HCT116 (cell line): ENCODE measurements at regions not wholly inside any gene's neighbourhood (a gene's known extent, or its start where the extent isn't known, plus 50 kb on each side); places are given as distances from the start of the nearest gene placed in this dataset.

Experiments
- ATAC-seq: fragments of 200-7000 bp; cut with Tn5 transposase; 2 replicates; pipeline ENCODE4 v1.9.1; 2020; ENCODE audit warnings: mild to moderate bottlenecking, moderate library complexity
- BruUV-seq: library from RNA; stranded (reverse); fragments of 400-500 nt; replicated peaks from 2 replicates; lab custom pipeline; 2021; lab: Mats Ljungman, UMichigan
- CTCF ChIA-PET: fragments of 300-600 bp; sonication (Branson Sonifier 250); formaldehyde crosslinking; loops from one replicate; lab custom pipeline; 2021; ENCODE audit warnings: antibody characterized with exemption; lab: Charles Lee
- POLR2A ChIA-PET: fragments of 300-600, 350-600 bp; sonication (Branson Sonifier 250); formaldehyde crosslinking; loops from one replicate; lab custom pipeline; 2021; ENCODE audit warnings: antibody characterized with exemption; lab: Charles Lee
- RAD21 ChIA-PET, 2 experiments: fragments of 300-600 bp; sonication (Branson Sonifier 250); formaldehyde crosslinking; loops; one replicate each; lab custom pipeline; 2023; ENCODE audit warnings: low total read pairs in 2 of 2; ENCODE audit not compliant: uncharacterized antibody in 2 of 2, unreplicated experiment in 2 of 2, low non-redundant PET in 1 of 2; lab: Charles Lee
- DNase-seq: peaks from one replicate; pipeline ENCODE4 v3.0.0-alpha.2; 2010; ENCODE audit warnings: low read depth, low spot score
- H2AFZ ChIP-seq: fragments of 200-600 bp; shearing (Covaris generic), sonication (generic); 2 replicates; pipeline ENCODE4 v1.6.1; 2017; ENCODE audit warnings: low read depth, mixed run types, mixed read lengths, antibody characterized with exemption, low read length; ENCODE audit not compliant: poor library complexity, severe bottlenecking
- H3K27ac ChIP-seq: 2 replicates; pipeline ENCODE4 v1.5.1; 2012; ENCODE audit warnings: low read depth, low read length
- H3K27me3 ChIP-seq: fragments of 200-600 bp; sonication (generic); 2 replicates; pipeline ENCODE4 v1.6.1; 2016; ENCODE audit warnings: mixed run types, low read length, mixed read lengths; ENCODE audit not compliant: insufficient read depth
- H3K36me3 ChIP-seq, 2 experiments: fragments of 200-500 bp in 1 of 2; fragments of 200-600 bp in 1 of 2; sonication (Bioruptor generic) in 1 of 2; sonication (generic) in 1 of 2; 2 replicates each; pipeline versions ENCODE4 v1.5.1 to v1.6.1; 2014 to 2016; ENCODE audit warnings: low read length in 2 of 2, inconsistent platforms in 1 of 2, mixed read lengths in 1 of 2, mixed run types in 1 of 2; ENCODE audit not compliant: insufficient read depth in 2 of 2, control insufficient read depth in 1 of 2
- H3K4me1 ChIP-seq, 2 experiments: fragments of 200-600 bp in 1 of 2; sonication (generic) in 1 of 2; 2 replicates each; pipeline versions ENCODE4 v1.5.1 to v1.6.1; 2012 to 2017; ENCODE audit warnings: low read length in 2 of 2, inconsistent platforms in 1 of 2, mild to moderate bottlenecking in 1 of 2, mixed read lengths in 1 of 2, mixed run types in 1 of 2, moderate library complexity in 1 of 2; ENCODE audit not compliant: insufficient read depth in 2 of 2, control insufficient read depth in 1 of 2
- H3K4me2 ChIP-seq: fragments of 200-600 bp; sonication (generic); 2 replicates; pipeline ENCODE4 v1.6.1; 2017; ENCODE audit warnings: mixed run types, low read length, mixed read lengths
- H3K4me3 ChIP-seq, 2 experiments: fragments of 200-600 bp in 1 of 2; sonication (generic) in 1 of 2; replicated peaks in 1 of 2; 2 replicates each; pipeline ENCODE4 v1.5.1; 2011 to 2016; ENCODE audit warnings: low read length in 2 of 2, control low read depth in 1 of 2, low read depth in 1 of 2, mild to moderate bottlenecking in 1 of 2, mixed read lengths in 1 of 2, mixed run types in 1 of 2
- H3K79me2 ChIP-seq: fragments of 200-600 bp; sonication (generic); 2 replicates; pipeline ENCODE4 v1.6.1; 2017; ENCODE audit warnings: mild to moderate bottlenecking, mixed run types, low read length, moderate library complexity, mixed read lengths; ENCODE audit not compliant: insufficient read depth
- H3K9ac ChIP-seq: fragments of 200-600 bp; sonication (generic); 2 replicates; pipeline ENCODE4 v1.6.1; 2016; ENCODE audit warnings: low read length, mixed read lengths
- H3K9me2 ChIP-seq: fragments of 200-600 bp; sonication (generic), shearing (Covaris generic); 2 replicates; pipeline ENCODE4 v1.6.1; 2017; ENCODE audit warnings: mixed run types, mild to moderate bottlenecking, moderate library complexity; ENCODE audit not compliant: insufficient read depth
- H3K9me3 ChIP-seq, 2 experiments: fragments of 200-500 bp in 1 of 2; fragments of 200-600 bp in 1 of 2; sonication (Bioruptor generic) in 1 of 2; sonication (generic) in 1 of 2; 2 replicates each; pipeline ENCODE4 v1.6.1; 2014 to 2017; ENCODE audit warnings: low read length in 2 of 2, mixed read lengths in 2 of 2, inconsistent platforms in 1 of 2, low read depth in 1 of 2, mild to moderate bottlenecking in 1 of 2, mixed run types in 1 of 2, moderate library complexity in 1 of 2; ENCODE audit not compliant: control insufficient read depth in 1 of 2, insufficient read depth in 1 of 2
- H4K20me1 ChIP-seq: fragments of 200-600 bp; sonication (generic), shearing (Covaris generic); 2 replicates; pipeline ENCODE4 v1.6.1; 2017; ENCODE audit warnings: mixed run types, mild to moderate bottlenecking, moderate library complexity; ENCODE audit not compliant: insufficient read depth
- CEBPB ChIP-seq: IDR thresholded peaks from 2 replicates; pipeline ENCODE4 v1.6.1; 2012; ENCODE audit warnings: low read depth
- EGR1 ChIP-seq: IDR thresholded peaks from 2 replicates; pipeline ENCODE4 v1.6.1; 2012; ENCODE audit warnings: low read depth
- EZH2 ChIP-seq: fragments of 200-600 bp; sonication (generic); IDR thresholded peaks from 2 replicates; pipeline ENCODE4 v1.6.1; 2017; ENCODE audit warnings: antibody characterized with exemption, mixed run types
- EZH2phosphoT487 ChIP-seq: fragments of 200-600 bp; IDR thresholded peaks from 2 replicates; pipeline ENCODE4 v1.6.1; 2018; ENCODE audit warnings: antibody characterized with exemption, borderline replicate concordance
- FOSL1 ChIP-seq: IDR thresholded peaks from 2 replicates; pipeline ENCODE4 v1.6.1; 2012; ENCODE audit warnings: low read depth
- JUND ChIP-seq: IDR thresholded peaks from 2 replicates; pipeline ENCODE4 v1.6.1; 2012
- POLR2AphosphoS5 ChIP-seq: IDR thresholded peaks from 2 replicates; pipeline ENCODE4 v1.6.1; 2011; ENCODE audit warnings: mild to moderate bottlenecking, low read depth, low read length, moderate library complexity
- RAD21 ChIP-seq: IDR thresholded peaks from 2 replicates; pipeline ENCODE4 v1.6.1; 2012; ENCODE audit warnings: low read depth, mild to moderate bottlenecking
- SIN3A ChIP-seq: IDR thresholded peaks from 2 replicates; pipeline ENCODE4 v1.6.1; 2012; ENCODE audit warnings: low read depth
- SP1 ChIP-seq: IDR thresholded peaks from 2 replicates; pipeline ENCODE4 v1.6.1; 2012; ENCODE audit warnings: low read depth
- TCF7L2 ChIP-seq: IDR thresholded peaks from 2 replicates; pipeline ENCODE4 v1.7.0; 2011; ENCODE audit warnings: borderline replicate concordance, inconsistent platforms; ENCODE audit not compliant: insufficient read depth, insufficient read length; ENCODE audit errors: extremely low read depth
- ZFX ChIP-seq: fragments of 450-650 bp; IDR thresholded peaks from 2 replicates; pipeline ENCODE4 v1.6.1; 2017
- ZNF274 ChIP-seq: fragments of 200-500 bp; sonication (Bioruptor generic); IDR thresholded peaks from 2 replicates; pipeline ENCODE4 v1.6.1; 2014; ENCODE audit warnings: mild to moderate bottlenecking, low read depth, low read length, inconsistent platforms
- intact Hi-C: fragments of 100-400 bp; cut with micrococcal nuclease; formaldehyde crosslinking; loops from 2 replicates; pipeline ENCODE4 v1.10.0; 2022
- TF ChIP-seq, protein P1 (sequence below), 3 experiments: fragments of 200-600 bp in 1 of 3; sonication (generic) in 1 of 3; IDR thresholded peaks in 2 of 3; conservative IDR thresholded peaks in 1 of 3; 2 replicates each; pipeline ENCODE4 v1.5.1; 2012 to 2017; ENCODE audit warnings: low read depth in 2 of 3, low read length in 2 of 3, antibody characterized with exemption in 1 of 3, borderline replicate concordance in 1 of 3, control low read depth in 1 of 3, mild to moderate bottlenecking in 1 of 3, mixed read lengths in 1 of 3, mixed run types in 1 of 3, moderate library complexity in 1 of 3; ENCODE audit not compliant: insufficient read depth in 1 of 3
- TF ChIP-seq, protein P2 (sequence below): IDR thresholded peaks from 2 replicates; pipeline ENCODE4 v1.6.1; 2012; ENCODE audit warnings: low read depth
- TF ChIP-seq, protein P3 (sequence below): IDR thresholded peaks from 2 replicates; pipeline ENCODE4 v1.6.1; 2012

DNA sequence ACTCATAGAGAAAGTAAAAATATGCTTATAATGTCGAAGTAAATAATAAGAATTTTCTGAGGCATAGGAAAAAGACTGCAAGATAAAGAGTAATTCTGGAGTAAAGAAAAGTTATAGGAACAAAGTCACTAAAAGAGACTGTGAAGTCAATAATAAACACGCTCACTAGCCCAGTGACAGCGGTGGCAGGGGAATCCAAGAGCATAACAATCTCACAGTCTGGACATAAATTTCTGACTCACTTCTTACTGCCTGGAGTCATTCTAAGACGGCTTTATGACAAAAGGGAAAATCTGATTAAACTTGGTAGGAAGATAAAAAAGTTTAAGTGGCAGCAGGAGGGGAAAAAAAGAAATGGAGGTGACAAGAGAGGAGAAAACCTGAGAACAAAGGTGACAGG, 56.4 kb upstream of the GRIP1 start:
- CTCF ChIA-PET: no interaction called here
- H3K4me1 ChIP-seq: no peaks in the 10 kb centered on the region
- RAD21 ChIA-PET: no interaction called here

DNA sequence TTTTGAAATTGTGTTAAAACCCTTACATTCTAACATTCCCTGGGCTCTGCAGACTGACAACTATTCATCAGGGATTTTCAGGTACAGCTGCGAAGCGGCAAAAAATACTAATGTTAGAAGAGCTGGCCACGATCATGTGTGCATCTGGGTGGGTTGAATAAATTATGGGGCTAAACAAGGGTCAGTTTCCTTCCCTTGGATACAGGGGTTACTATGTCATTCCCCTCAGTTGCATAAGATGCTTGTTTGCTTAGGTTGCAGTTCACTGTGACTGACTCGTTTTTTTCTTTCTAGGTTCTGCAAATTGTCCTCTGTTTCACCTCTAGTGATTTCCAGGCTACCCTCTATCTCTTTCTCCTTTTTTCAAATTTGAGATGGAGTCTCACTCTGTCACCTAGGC, 58.1 kb upstream of the GRIP1 start:
- DNase-seq (no peak), ATAC-seq (no peak)
- ChIA-PET CTCF (no interaction called here), POLR2A (no interaction called here), RAD21 (no interaction called here)
- peaks cover 18% of the 10 kb centered on the region; the same call in 1 of the 2 replicates for H3K27me3 ChIP-seq
- no peak overlapping the region for H2AFZ ChIP-seq
- H3K4me1 ChIP-seq: no peaks in the 10 kb centered on the region
- H4K20me1 ChIP-seq: no peaks in the 10 kb centered on the region
- no peak overlapping the region for H3K27ac ChIP-seq
- no TSS peak for BruUV-seq
- no peaks in the 10 kb centered on the region for H3K36me3 ChIP-seq
- H3K9ac ChIP-seq: no peak overlapping the region
- no peak overlapping the region for H3K4me2 ChIP-seq
- H3K9me2 ChIP-seq: no peaks in the 10 kb centered on the region
- H3K79me2 ChIP-seq: no peaks in the 10 kb centered on the region
- H3K9me3 ChIP-seq: no peaks in the 10 kb centered on the region
- H3K4me3 ChIP-seq: no peak overlapping the region
- intact Hi-C loops: no loop called here
- TF ChIP-seq ZNF274 (no peak), SIN3A (no peak), CEBPB (no peak), EZH2 (no peak), ZFX (no peak), EGR1 (no peak), RAD21 (no peak), TCF7L2 (no peak), EZH2phosphoT487 (no peak), POLR2AphosphoS5 (no peak), FOSL1 (no peak), JUND (no peak)
- TF ChIP-seq, protein P1, sequence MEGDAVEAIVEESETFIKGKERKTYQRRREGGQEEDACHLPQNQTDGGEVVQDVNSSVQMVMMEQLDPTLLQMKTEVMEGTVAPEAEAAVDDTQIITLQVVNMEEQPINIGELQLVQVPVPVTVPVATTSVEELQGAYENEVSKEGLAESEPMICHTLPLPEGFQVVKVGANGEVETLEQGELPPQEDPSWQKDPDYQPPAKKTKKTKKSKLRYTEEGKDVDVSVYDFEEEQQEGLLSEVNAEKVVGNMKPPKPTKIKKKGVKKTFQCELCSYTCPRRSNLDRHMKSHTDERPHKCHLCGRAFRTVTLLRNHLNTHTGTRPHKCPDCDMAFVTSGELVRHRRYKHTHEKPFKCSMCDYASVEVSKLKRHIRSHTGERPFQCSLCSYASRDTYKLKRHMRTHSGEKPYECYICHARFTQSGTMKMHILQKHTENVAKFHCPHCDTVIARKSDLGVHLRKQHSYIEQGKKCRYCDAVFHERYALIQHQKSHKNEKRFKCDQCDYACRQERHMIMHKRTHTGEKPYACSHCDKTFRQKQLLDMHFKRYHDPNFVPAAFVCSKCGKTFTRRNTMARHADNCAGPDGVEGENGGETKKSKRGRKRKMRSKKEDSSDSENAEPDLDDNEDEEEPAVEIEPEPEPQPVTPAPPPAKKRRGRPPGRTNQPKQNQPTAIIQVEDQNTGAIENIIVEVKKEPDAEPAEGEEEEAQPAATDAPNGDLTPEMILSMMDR (IDR thresholded peaks at IDR 0.05 in 2 of 3, conservative IDR thresholded peaks at IDR 0.05 in 1 of 3; ENCODE audit: borderline replicate concordance in 1 of 3, insufficient read depth in 1 of 3, low read depth in 2 of 3, low read length in 2 of 3): no peak
- TF ChIP-seq, protein P2, sequence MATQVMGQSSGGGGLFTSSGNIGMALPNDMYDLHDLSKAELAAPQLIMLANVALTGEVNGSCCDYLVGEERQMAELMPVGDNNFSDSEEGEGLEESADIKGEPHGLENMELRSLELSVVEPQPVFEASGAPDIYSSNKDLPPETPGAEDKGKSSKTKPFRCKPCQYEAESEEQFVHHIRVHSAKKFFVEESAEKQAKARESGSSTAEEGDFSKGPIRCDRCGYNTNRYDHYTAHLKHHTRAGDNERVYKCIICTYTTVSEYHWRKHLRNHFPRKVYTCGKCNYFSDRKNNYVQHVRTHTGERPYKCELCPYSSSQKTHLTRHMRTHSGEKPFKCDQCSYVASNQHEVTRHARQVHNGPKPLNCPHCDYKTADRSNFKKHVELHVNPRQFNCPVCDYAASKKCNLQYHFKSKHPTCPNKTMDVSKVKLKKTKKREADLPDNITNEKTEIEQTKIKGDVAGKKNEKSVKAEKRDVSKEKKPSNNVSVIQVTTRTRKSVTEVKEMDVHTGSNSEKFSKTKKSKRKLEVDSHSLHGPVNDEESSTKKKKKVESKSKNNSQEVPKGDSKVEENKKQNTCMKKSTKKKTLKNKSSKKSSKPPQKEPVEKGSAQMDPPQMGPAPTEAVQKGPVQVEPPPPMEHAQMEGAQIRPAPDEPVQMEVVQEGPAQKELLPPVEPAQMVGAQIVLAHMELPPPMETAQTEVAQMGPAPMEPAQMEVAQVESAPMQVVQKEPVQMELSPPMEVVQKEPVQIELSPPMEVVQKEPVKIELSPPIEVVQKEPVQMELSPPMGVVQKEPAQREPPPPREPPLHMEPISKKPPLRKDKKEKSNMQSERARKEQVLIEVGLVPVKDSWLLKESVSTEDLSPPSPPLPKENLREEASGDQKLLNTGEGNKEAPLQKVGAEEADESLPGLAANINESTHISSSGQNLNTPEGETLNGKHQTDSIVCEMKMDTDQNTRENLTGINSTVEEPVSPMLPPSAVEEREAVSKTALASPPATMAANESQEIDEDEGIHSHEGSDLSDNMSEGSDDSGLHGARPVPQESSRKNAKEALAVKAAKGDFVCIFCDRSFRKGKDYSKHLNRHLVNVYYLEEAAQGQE: no peak
- TF ChIP-seq, protein P3, sequence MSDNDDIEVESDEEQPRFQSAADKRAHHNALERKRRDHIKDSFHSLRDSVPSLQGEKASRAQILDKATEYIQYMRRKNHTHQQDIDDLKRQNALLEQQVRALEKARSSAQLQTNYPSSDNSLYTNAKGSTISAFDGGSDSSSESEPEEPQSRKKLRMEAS: no peak

More for the DNA sequence above, 56.4 kb upstream of the GRIP1 start:
- Histone ChIP-seq H2AFZ (no peak overlapping the region), H3K4me3 (no peak overlapping the region)
- intact Hi-C loops: no loop called here
- no peak for ATAC-seq
- no peak for TF ChIP-seq ZFX
- TF ChIP-seq, protein P3: no peak
- TF ChIP-seq SP1: no peak
- TF ChIP-seq POLR2AphosphoS5: no peak
- TF ChIP-seq, all 23 proteins: peak for 0
- BruUV-seq: no TSS peak
- Histone ChIP-seq H3K27ac (no peak overlapping the region), H3K9ac (no peak overlapping the region), H3K4me2 (no peak overlapping the region), H3K79me2 (no peaks in the 10 kb centered on the region), H3K36me3 (no peaks in the 10 kb centered on the region), H3K9me3 (no peaks in the 10 kb centered on the region), H4K20me1 (no peaks in the 10 kb centered on the region), H3K9me2 (no peaks in the 10 kb centered on the region), H3K27me3 (peaks cover 16% of the 10 kb centered on the region; the same call in 1 of the 2 replicates)
- DNase-seq: no peak
- POLR2A ChIA-PET: no interaction called here
